Omental fat pad (tissue), 3 donors: ENCODE measurements at regions not wholly inside any gene's neighbourhood (a gene's known extent, or its start where the extent isn't known, plus 50 kb on each side); places are given as distances from the start of the nearest gene placed in this dataset.

Experiments used
- ATAC-seq: fragments of 150-250 bp; one replicate; pipeline ENCODE4 v1.9.1; 2016; ENCODE audit warnings: mild to moderate bottlenecking, moderate library complexity; ENCODE audit not compliant: low FRiP score
- DNase-seq: peaks from one replicate; pipeline ENCODE4 v3.0.0-alpha.2; 2019; ENCODE audit warnings: low spot score
- CTCF ChIP-seq, 3 donors: fragments of 450-650 bp; IDR thresholded peaks; one replicate each; pipeline ENCODE4 v1.5.1; 2016 to 2017; ENCODE audit warnings: antibody characterized with exemption in 3 of 3, mild to moderate bottlenecking in 3 of 3, moderate library complexity in 2 of 3

GRCh38 chr1:168842306-168842705, 113.3 kb upstream of the DPT start:
- ATAC-seq: no peak
- DNase-seq: no peak
- no peak for TF ChIP-seq CTCF (IDR thresholded peaks at IDR 0.05)

- DNase-seq (no peak), ATAC-seq (no peak)
- no peak for TF ChIP-seq CTCF (IDR thresholded peaks at IDR 0.05)
Measured at GRCh38 chr1:168842916-168843315, 113.9 kb upstream of the DPT start.

GRCh38 chr1:168843401-168843800, 114.4 kb upstream of the DPT start:
- ATAC-seq (no peak), DNase-seq (no peak)
- TF ChIP-seq CTCF (IDR thresholded peaks at IDR 0.05): no peak

- DNase-seq: no peak
- TF ChIP-seq CTCF (IDR thresholded peaks at IDR 0.05): no peak
- no peak for ATAC-seq
Measured at GRCh38 chr1:168843950-168844349, 114.9 kb upstream of the DPT start.

GRCh38 chr1:168845140-168845539, 116.1 kb upstream of the DPT start:
- DNase-seq: no peak
- no peak for ATAC-seq

GRCh38 chr1:168848051-168848450, 119.0 kb upstream of the DPT start:
- TF ChIP-seq CTCF (IDR thresholded peaks at IDR 0.05): no peak
- ATAC-seq (no peak), DNase-seq (no peak)

More at GRCh38 chr1:168845140-168845539, 116.1 kb upstream of the DPT start:
- TF ChIP-seq CTCF (IDR thresholded peaks at IDR 0.05): no peak

- DNase-seq: no peak
- no peak for ATAC-seq
- TF ChIP-seq CTCF (IDR thresholded peaks at IDR 0.05): no peak
Measured at GRCh38 chr1:168861421-168862004, 132.5 kb upstream of the DPT start.
